HG03558 (cell line): ENCODE measurements at regions not wholly inside any gene's neighbourhood (a gene's known extent, or its start where the extent isn't known, plus 50 kb on each side); places are given as distances from the start of the nearest gene placed in this dataset.

Experiments
- ATAC-seq: cut with Tn5 transposase; IDR thresholded peaks from one replicate; pipeline ENCODE4 v1.9.1; 2021; ENCODE audit warnings: moderate number of reproducible peaks; ENCODE audit not compliant: unreplicated experiment; ENCODE audit errors: extremely low read depth

DNA sequence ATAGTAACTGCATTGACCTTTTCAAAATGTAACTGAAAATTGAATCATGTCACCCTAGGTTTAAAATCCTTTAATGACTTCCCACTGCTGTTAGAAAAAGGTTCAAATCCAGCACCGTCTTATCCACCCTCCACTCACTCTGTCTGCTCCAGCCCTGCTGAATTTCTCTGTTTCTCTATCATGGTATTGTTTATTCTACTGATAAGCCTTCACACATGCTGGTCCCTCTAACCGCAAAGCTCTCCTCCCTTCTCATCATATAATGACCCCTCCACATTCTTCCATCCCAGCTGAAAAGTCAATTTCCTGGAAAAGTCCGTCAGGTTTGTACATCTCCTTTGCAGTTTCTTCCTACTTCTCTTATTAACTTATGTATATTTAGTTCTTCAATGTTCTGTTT lies 389.2 kb upstream of the F9 start:
- ATAC-seq, result no peak

GRCh38 chrX:139134316-139134715 lies 396.2 kb upstream of the F9 start:
- no peak for ATAC-seq

GRCh38 chrX:139126493-139126892 lies 404.0 kb upstream of the F9 start:
- peak; percentile 53 for ATAC-seq

GRCh38 chrX:139125916-139126315 lies 404.6 kb upstream of the F9 start:
- no peak for ATAC-seq

DNA sequence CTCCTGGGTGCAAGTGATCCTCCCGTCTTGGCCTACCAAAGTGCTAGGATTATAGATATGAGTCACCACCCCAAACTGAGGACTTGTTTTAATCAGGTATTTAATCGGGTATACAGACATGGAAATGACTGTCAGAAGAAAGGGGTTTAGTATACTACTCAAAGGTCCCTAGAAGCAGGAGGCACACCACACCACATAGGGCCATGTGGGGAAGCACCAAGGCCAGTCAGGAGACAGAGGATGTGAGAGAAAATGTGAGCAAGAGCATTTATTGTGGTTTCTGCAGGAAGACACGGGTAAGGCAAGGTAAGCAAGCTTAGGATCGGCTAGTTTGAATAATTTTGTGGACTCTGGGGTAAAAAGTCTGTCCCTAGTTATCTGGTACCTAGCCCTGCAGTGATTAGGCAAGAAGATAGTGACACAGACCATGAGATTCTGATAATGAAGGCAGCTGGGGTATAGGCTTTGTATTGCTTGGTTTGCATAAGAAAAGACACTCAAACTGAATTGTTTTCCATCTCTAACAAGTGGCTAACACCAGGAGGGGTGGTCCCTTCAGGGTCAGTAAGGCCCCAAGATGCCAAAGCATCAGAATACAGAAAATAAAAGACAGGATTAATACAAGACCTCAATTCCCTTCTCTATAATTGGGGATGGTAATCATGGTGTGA lies 408.8 kb upstream of the F9 start:
- ATAC-seq, result no peak

GRCh38 chrX:139120760-139121159 lies 409.2 kb upstream of the FGF13 start:
- no peak for ATAC-seq

- no peak for ATAC-seq
Measured at GRCh38 chrX:139113708-139114107, 402.2 kb upstream of the FGF13 start.

- ATAC-seq, result no peak
Measured at GRCh38 chrX:139112432-139112831, 400.9 kb upstream of the FGF13 start.

GRCh38 chrX:139106069-139106468 lies 394.6 kb upstream of the FGF13 start:
- ATAC-seq, result no peak

DNA sequence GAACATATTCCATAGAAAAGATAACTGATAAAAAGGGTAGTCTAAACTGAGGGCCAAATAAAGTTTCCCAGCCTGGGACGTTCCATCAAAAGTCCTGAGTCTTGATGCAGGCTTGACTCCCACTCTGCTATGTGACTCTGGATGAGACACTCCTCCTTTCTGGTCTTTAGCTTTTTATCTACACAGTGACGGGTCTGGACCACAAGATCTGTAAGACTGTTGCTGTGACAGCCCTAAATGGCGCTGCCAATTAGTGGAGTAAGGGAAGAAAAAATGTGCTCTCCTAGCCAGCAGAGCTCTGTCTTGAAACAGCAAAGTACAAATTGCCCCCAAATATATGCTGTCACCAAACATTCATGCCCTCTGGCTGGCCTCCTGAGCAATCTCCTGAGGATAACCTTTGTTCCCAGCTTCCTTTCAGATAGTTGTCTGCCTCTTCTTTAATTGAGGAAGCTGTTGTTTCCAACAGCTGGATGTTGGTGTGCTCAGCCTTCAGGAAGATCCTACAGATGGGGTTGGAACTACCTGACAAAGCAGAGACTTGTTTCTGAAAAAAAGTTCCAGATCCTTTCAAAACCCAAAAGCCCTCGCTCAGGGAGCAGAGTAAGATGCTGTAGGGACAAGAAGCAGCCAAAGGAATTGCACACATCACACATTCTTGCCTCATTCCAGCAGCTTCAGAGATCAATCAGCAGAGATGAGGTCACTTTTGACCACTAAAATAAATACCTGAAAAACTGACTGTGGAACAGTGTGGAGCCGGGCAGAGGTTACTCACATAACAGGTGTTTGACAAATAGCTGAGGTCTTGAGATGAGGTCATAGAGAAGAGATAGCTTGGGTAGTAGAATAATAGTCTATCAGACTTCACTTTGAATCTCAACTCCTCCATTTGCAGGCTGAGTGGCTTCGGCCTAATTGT lies 383.4 kb upstream of the FGF13 start:
- ATAC-seq, result no peak

- ATAC-seq, result no peak
Measured at GRCh38 chrX:139093201-139093600, 381.7 kb upstream of the FGF13 start.

GRCh38 chrX:139091878-139092277 lies 380.4 kb upstream of the FGF13 start:
- no peak for ATAC-seq

DNA sequence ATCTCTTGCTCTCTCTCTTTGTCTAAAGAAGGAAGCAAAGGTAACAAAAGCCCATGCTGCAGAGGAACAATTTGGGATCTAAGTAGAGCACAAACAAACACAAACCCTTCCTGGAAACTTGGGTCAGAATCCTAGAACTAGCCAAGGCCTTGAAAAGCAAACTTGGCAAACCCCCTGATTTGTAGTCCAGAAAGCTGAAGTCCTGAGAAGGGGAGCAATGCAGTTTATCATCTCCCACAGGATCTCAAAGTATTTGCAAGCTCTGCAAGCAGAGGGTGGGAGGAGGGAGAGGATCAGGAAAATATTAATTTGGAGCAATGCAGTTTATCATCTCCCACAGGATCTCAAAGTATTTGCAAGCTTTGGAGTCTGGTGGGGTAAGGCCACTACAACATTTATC lies 379.5 kb upstream of the FGF13 start:
- ATAC-seq, result no peak

DNA sequence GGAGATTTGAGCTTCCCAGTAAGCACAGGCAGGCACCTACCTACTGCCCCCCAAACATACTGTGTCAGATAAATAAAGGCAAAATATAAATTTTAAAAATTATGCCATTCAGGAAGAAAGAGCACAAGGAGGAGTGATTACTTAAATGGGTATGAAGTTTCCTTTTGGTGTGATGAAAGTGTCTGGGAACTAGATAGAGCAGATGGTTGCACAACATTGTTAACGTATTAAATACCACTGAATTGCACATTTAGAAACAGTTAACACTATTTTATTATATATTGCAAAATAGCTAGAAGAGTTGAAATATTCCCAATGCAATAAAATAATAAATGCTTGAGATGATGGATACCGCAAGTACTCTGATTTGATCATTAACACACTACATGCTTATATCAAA lies 374.7 kb upstream of the FGF13 start:
- ATAC-seq, result no peak

- ATAC-seq, result no peak
Measured at GRCh38 chrX:139085404-139085803, 373.9 kb upstream of the FGF13 start.

- ATAC-seq, result no peak
Measured at GRCh38 chrX:139083191-139083590, 371.7 kb upstream of the FGF13 start.

DNA sequence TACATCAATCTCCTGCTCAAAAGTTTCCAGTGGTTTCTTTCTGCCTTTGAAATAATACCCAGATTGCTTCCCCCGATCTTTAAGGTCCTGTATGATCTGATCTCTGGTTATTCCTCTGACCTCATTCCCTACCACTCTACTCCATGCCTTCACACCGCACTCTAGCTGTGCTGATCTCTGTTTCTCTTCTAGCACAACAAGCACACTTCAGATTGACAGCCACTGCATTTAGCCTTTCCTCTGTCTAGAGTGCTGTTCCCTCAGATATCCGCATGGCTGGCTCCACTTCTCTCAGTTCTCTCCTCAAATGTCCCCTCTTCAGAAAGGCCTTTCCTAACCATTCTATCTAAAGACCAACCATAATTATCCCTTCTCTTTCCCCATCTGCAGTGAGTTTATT lies 370.4 kb upstream of the FGF13 start:
- no peak for ATAC-seq

GRCh38 chrX:139079789-139080188 lies 368.3 kb upstream of the FGF13 start:
- ATAC-seq, result no peak

DNA sequence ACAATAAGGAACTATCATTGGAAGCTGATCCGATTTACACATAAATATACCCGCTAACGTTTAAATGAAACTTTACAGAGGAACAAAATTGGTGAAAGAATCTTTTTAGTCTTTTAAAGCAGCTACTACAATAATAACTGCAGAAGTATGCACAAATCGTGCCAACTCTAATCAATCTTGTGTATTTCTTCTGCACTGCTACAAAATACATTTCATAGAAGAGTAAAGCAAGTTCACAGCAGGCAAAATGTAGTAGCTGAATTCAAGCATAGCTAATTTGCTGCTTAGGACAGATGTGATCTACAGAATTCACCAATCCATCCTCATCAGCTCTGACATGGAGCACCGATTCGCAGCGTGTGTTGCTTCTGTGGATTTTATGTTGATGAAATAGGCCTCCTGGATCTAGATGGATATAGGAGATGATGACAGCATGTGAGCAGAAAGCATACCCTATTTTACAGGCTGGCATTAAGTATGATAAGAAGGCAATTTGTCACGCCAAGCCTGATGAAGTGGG lies 367.3 kb upstream of the FGF13 start:
- no peak for ATAC-seq

- ATAC-seq, result no peak
Measured at GRCh38 chrX:139078342-139078741, 366.8 kb upstream of the FGF13 start.
